HG03039 (cell line): ENCODE measurements at regions not wholly inside any gene's neighbourhood (a gene's known extent, or its start where the extent isn't known, plus 50 kb on each side); places are given as distances from the start of the nearest gene placed in this dataset.

ENCODE experiments used
- ATAC-seq: cut with Tn5 transposase; IDR thresholded peaks from one replicate; pipeline ENCODE4 v1.9.1; 2021; ENCODE audit warnings: mild to moderate bottlenecking, moderate library complexity; ENCODE audit not compliant: unreplicated experiment

DNA sequence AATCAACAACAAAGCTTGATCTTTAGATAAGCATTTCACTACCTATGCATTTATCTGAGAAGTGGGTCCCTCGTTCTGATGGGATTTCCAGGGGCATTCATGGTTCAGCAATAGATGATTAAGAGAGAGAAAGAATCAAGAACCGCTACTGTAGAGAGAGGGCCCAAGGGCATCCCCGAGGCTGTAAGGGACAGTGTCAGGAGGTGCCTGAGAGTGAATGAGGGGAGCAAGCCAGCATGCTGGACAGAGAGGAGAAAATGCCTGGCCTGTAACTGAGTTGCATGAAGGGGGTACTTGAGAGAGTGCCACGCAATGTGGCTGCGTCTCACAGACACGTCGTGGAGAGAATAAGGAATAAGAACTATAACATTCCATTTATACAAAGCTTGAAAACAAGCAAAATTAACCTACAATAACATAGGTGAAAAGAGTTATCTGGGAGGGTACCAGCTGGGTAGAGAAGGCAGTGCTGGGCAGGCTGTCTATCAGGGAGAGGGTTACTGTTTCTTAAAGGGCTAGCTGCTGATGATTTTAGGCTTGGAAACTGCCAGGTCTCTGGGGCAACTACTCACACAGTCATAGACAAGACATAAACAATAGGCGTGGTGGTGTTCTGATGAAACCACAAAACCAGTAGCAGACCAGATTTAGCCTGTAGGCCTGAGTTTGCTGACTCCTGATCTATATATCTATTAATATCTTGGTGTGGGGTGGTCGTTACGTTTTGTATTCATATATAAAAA, 374.6 kb upstream of the CFAP20DC start:
- no peak for ATAC-seq

DNA sequence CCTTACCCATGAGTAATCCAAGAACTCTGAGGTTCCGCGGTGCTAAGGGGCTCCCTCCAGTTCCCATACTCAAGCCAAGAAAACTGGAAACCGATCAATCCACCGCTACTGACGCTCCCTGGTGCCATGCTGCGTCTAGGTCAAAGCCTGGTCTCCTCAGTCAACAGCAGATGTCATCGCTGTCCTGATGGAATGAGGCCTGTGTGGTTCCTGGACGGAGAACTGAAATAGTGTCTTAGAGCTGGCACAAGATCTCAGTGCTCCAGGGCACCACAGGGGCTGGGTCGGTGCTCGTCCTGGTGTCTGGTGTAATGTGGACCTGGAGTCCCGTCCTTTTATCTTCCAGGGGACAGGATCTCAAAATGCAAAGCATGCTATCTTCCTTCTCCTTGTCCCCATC, 373.9 kb upstream of the CFAP20DC start:
- ATAC-seq: no peak

- no peak for ATAC-seq
Measured at GRCh38 chr3:59422312-59422711, 372.5 kb upstream of the CFAP20DC start.

GRCh38 chr3:59418836-59419235, 369.0 kb upstream of the CFAP20DC start:
- ATAC-seq: no peak

GRCh38 chr3:59412516-59412915, 362.7 kb upstream of the CFAP20DC start:
- no peak for ATAC-seq

DNA sequence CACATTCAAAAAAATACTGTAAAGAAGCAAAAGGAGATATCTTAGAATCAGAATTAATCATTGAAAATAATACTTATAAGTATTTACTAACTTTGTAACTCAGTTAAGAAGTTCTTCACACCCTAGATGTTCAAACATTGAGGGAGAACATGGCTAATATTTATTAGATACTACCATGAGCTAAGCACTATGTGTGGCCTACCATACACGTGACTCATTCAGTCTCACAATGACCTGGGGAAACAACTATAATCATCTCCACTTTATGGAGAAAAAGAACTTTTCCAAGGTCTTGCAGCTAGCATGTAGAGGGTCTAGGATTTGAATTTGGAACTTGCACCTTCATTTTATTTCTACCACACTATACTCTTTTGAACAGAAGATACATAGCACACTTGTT, 361.9 kb upstream of the CFAP20DC start:
- no peak for ATAC-seq

- ATAC-seq: no peak
Measured at GRCh38 chr3:59411186-59411585, 361.4 kb upstream of the CFAP20DC start.

DNA sequence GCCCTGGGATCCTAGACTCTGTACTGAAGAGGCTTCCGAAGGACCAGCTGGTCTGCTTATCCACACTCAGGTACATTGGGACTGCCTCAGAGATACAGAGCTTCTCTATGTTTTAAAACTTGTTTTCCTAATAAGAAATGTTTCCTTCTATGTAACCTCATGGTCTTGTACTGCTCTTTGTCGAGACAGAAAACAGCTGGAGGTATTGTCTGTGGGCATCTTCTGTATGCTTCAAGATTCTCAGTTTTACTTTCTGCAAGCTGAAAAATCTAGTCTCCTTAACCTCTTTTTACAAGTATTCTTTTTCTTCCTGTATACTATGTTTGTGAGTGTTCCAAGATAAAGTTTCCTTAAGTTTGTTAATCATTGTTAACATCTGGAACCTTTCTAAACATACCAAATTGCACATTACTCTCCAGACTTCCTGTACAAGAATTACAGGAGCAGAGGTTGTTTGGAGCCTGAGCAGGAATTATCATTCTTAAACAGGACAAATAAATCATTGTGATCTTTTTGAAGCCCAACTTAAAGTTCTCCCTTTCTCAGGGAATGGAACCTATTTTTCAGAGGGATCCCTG, 358.3 kb upstream of the CFAP20DC start:
- peak; percentile 55 for ATAC-seq

DNA sequence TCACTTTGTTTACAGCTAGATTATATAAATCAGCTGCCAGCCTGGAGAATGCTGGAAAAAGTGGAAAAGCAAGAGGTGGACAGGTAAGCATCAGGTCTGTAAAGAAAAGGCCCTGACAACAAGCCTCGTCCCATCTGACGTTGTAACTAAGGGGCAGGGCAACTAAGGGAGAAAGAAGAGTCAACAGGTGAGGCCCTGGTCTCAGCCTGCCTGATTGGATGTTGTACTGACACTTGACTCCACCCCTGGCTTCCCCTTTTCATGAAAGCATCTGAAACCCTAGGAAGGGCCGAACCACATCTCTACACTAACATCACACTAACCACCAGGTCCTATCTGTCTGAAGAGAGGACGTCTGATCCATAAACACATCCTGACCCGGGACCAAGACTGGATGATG, 357.6 kb upstream of the CFAP20DC start:
- no peak for ATAC-seq

DNA sequence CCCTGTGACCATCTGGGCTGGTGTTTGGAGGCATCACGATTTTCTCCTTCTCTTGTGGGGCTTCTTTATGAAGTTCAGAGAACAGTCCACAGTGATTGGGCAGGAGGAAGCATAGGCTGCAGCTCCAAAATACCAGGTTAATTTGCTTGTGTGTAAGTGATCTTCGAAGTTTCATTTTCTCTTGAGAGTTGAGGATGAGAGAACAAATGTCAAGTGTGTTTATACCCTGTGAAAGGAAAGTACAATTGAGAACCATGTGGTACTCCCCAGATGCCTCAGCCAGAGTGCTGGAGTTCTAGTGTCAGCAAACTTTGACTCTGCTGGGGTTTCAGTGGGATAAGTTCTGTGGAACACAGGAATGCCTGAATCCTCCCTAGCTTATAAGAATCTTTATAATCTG, 357.1 kb upstream of the CFAP20DC start:
- peak; percentile 78 for ATAC-seq

DNA sequence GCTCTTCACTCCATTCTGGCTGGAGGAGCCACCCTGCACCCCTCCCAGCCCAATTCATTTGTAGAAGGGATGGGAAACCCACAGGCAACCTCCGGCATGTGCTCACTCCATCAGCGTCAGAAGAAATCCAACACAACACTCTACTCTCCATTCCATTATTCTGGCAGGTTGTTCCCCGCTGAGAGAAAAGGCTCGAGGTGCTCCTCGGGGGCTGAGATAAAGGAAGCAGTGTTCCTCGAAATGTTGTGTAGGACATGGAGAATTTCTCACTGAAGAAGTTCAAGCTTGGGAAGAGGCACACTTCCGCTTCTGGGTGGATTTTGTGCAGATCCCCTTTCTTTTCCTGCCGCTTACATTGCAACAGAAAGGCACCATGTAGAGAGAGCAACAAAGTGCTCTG, 355.0 kb upstream of the CFAP20DC start:
- ATAC-seq: no peak

DNA sequence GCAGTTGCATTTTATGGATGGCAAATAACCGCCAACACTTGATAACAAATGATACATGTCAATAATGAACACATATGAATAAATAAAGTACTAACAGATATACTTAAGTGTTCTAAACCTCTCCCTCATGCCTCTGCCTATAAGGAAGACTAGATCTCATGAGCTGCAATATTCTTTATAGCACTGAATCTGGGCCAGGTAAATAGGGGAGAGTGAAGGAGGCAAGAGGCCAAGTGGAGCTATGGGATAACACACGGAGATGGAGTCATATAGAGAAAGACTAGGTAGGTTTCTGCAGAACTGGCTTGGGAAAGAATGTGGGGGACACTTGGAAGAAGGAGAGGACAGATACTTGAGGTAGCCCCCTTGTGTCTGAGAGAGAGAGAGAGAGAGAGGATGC, 354.2 kb upstream of the CFAP20DC start:
- no peak for ATAC-seq

DNA sequence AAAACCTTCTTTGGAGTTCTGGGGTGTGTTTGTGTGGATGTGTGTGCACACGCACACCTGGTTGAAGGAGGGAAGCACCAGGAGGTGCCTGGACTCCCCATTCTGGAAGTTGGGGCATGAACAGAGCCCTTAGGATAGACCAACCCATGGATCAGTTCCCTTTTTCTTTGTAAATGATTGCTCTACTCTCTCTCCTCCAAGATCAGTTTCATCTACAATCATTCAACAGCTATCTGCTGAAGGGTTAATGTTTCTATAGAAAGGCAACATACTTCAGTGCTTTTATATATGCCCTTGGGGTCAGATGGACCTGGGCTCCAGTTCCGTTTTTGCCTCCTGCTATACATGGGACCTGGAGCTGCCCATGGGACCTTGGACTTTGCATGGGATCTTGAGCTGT, 352.1 kb upstream of the CFAP20DC start:
- no peak for ATAC-seq

- ATAC-seq: no peak
Measured at GRCh38 chr3:59392116-59392515, 342.3 kb upstream of the CFAP20DC start.

- ATAC-seq: no peak
Measured at GRCh38 chr3:59391131-59391530, 341.3 kb upstream of the CFAP20DC start.

GRCh38 chr3:59388555-59389270, 338.9 kb upstream of the CFAP20DC start:
- ATAC-seq: peak; percentile 38

DNA sequence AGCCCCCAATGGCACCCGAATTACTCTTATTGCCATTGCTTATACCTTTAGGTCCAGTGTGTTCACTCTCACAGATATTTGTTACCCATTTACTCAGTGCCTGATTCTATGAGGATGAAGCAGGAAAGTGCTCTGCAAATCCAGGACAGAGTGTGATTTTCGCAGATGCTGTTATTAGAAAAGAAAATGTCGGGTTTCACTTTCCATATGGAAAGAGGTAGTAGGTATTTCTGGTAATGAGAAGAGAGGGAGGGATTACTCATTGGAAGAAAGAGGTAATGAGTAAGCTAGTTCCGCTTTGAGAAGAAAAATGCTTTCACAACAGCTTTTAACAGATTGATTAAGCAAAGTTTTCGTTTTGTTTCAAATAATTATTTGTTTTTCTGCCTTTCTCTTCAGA, 336.3 kb upstream of the CFAP20DC start:
- ATAC-seq: peak; percentile 70

DNA sequence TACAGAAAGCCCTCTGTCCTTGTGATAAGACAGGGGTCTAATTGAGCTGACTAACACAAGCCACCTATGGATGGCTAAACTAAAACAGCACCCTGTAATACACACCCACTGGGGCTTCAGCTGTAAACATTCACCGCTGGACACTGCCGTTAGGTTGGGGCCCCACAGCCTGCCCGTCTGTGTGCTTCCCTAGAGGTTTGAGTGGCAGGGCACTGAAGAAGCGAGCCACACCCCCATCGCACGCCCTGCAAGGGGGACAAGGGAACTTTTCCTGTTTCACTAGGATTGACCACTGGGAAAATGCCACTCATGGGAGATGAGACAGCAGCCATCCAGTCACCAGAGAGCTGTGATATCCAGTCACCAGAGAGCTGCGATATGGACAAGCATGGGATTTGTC, 335.7 kb upstream of the CFAP20DC start:
- ATAC-seq: no peak

- ATAC-seq: peak; percentile 70
Measured at GRCh38 chr3:59381282-59381681, 331.5 kb upstream of the CFAP20DC start.

GRCh38 chr3:59380146-59380545, 330.3 kb upstream of the CFAP20DC start:
- ATAC-seq: no peak

GRCh38 chr3:59374818-59375211, 325.0 kb upstream of the CFAP20DC start:
- peak; percentile 100 for ATAC-seq
